Endodermal cell (in vitro differentiated cells): ENCODE measurements at regions not wholly inside any gene's neighbourhood (a gene's known extent, or its start where the extent isn't known, plus 50 kb on each side); places are given as distances from the start of the nearest gene placed in this dataset.

ENCODE experiments used
- DNase-seq: peaks from one replicate; pipeline ENCODE4 v3.0.0-alpha.2; 2017
- H3K27ac ChIP-seq: 2 replicates; pipeline ENCODE4 v1.5.1; 2013; ENCODE audit warnings: mild to moderate bottlenecking, low read depth, low read length, moderate library complexity
- H3K27me3 ChIP-seq: 2 replicates; pipeline ENCODE4 v1.6.1; 2013; ENCODE audit warnings: mild to moderate bottlenecking, low read length, moderate library complexity; ENCODE audit not compliant: insufficient read depth, control insufficient read depth, poor library complexity, severe bottlenecking
- H3K36me3 ChIP-seq: 2 replicates; pipeline ENCODE4 v1.7.0; 2013; ENCODE audit warnings: mild to moderate bottlenecking, low read length, moderate library complexity; ENCODE audit not compliant: control insufficient read depth, insufficient read depth
- H3K4me1 ChIP-seq: one replicate; pipeline ENCODE4 v1.7.0; 2013; ENCODE audit warnings: low read length; ENCODE audit not compliant: control insufficient read depth, insufficient read depth
- H3K4me3 ChIP-seq: 2 replicates; pipeline ENCODE4 v1.5.1; 2013; ENCODE audit warnings: mild to moderate bottlenecking, low read length, moderate library complexity
- H3K9ac ChIP-seq: 2 replicates; pipeline ENCODE4 v1.6.1; 2013; ENCODE audit warnings: mild to moderate bottlenecking, low read length, moderate library complexity; ENCODE audit not compliant: poor library complexity, severe bottlenecking; ENCODE audit errors: extremely low read depth
- H3K9me3 ChIP-seq: 2 replicates; pipeline ENCODE4 v1.6.1; 2013; ENCODE audit warnings: mild to moderate bottlenecking, low read length, moderate library complexity; ENCODE audit not compliant: control insufficient read depth
- H3K27ac Mint-ChIP-seq: 2 replicates; pipeline ENCODE4 v1.8.0; 2020; ENCODE audit warnings: mixed read lengths
- H3K27me3 Mint-ChIP-seq: 2 replicates; pipeline ENCODE4 v1.8.0; 2021; ENCODE audit warnings: mild to moderate bottlenecking, mixed read lengths; ENCODE audit not compliant: insufficient read depth
- H3K36me3 Mint-ChIP-seq: 2 replicates; pipeline ENCODE4 v1.8.0; 2020; ENCODE audit warnings: low read depth, mixed read lengths
- H3K4me1 Mint-ChIP-seq: 2 replicates; pipeline ENCODE4 v1.8.0; 2020; ENCODE audit warnings: mixed read lengths
- H3K4me3 Mint-ChIP-seq: 2 replicates; pipeline ENCODE4 v1.8.0; 2020; ENCODE audit warnings: mild to moderate bottlenecking, moderate library complexity, mixed read lengths
- H3K9me3 Mint-ChIP-seq: 2 replicates; pipeline ENCODE4 v1.8.0; 2020; ENCODE audit warnings: mild to moderate bottlenecking, mixed read lengths
- CTCF ChIP-seq: fragments of 200-600 bp; sonication (generic); conservative IDR thresholded peaks from 2 replicates; pipeline ENCODE4 v1.5.0; 2021; ENCODE audit warnings: antibody characterized with exemption, mild to moderate bottlenecking
- WGBS, 2 experiments: methylation state at CpG; one replicate each; pipeline versions ENCODE4 v1.1.5 to v1.1.7; 2013; ENCODE audit warnings: missing lambda C conversion rate in 2 of 2, mixed read lengths in 1 of 2; ENCODE audit not compliant: insufficient coverage in 1 of 2, insufficient read length in 1 of 2; 5-methylcytosine and 5-hydroxymethylcytosine counted together

GRCh38 chr2:204051984-204052556 lies 115.5 kb downstream of the ICOS start:
- TF ChIP-seq CTCF = no peak
- no peaks in the 10 kb centered on the region for H3K36me3 ChIP-seq
- H3K4me1 ChIP-seq = no peaks in the 10 kb centered on the region
- H3K4me3 ChIP-seq = no peak overlapping the region
- 83 to 86% methylated on average over 3 of the region's 3 CpGs for WGBS, 2 experiments
- no peaks in the 10 kb centered on the region for H3K9me3 ChIP-seq
- Mint-ChIP-seq H3K9me3 (no peaks in the 10 kb centered on the region), H3K27ac (no peak overlapping the region), H3K27me3 (no peaks in the 10 kb centered on the region), H3K4me1 (no peaks in the 10 kb centered on the region), H3K36me3 (no peaks in the 10 kb centered on the region), H3K4me3 (no peak overlapping the region)
- DNase-seq = no peak
- no peak overlapping the region for H3K9ac ChIP-seq
- no peaks in the 10 kb centered on the region for H3K27me3 ChIP-seq
- H3K27ac ChIP-seq = no peak overlapping the region

GRCh38 chr2:204059016-204059415 lies 122.5 kb downstream of the ICOS start:
- no peak overlapping the region for H3K27ac Mint-ChIP-seq
- 83 to 96% methylated on average over 2 to 5 of the region's 5 CpGs for WGBS, 2 experiments
- H3K4me3 ChIP-seq = no peak overlapping the region
- no peaks in the 10 kb centered on the region for H3K27me3 Mint-ChIP-seq
- no peaks in the 10 kb centered on the region for H3K27me3 ChIP-seq
- H3K9me3 ChIP-seq = no peaks in the 10 kb centered on the region
- no peak for DNase-seq
- H3K4me1 ChIP-seq = no peaks in the 10 kb centered on the region
- H3K4me1 Mint-ChIP-seq = peaks cover 3% of the 10 kb centered on the region
- H3K9ac ChIP-seq = no peak overlapping the region
- no peaks in the 10 kb centered on the region for H3K36me3 ChIP-seq
- H3K9me3 Mint-ChIP-seq = peaks cover 4% of the 10 kb centered on the region
- no peak overlapping the region for H3K27ac ChIP-seq
- TF ChIP-seq CTCF = no peak
- no peaks in the 10 kb centered on the region for H3K36me3 Mint-ChIP-seq
- H3K4me3 Mint-ChIP-seq = no peak overlapping the region

GRCh38 chr2:204060841-204061240 lies 124.3 kb downstream of the ICOS start:
- TF ChIP-seq CTCF = no peak
- Histone ChIP-seq H3K27me3 (no peaks in the 10 kb centered on the region), H3K4me1 (no peaks in the 10 kb centered on the region), H3K9me3 (no peaks in the 10 kb centered on the region), H3K27ac (peak overlapping the region; percentile 4), H3K4me3 (no peak overlapping the region), H3K36me3 (no peaks in the 10 kb centered on the region), H3K9ac (no peak overlapping the region)
- H3K36me3 Mint-ChIP-seq = no peaks in the 10 kb centered on the region
- no peak for DNase-seq
- no peaks in the 10 kb centered on the region for H3K27me3 Mint-ChIP-seq
- H3K4me1 Mint-ChIP-seq = peaks cover 3% of the 10 kb centered on the region
- no peak overlapping the region for H3K27ac Mint-ChIP-seq
- H3K9me3 Mint-ChIP-seq = peaks cover 13% of the 10 kb centered on the region
- WGBS, 2 experiments = 81 to 100% methylated on average over 2 to 4 of the region's 4 CpGs
- H3K4me3 Mint-ChIP-seq = no peak overlapping the region
